ENCODE measurements at regions not wholly inside any gene's neighbourhood (a gene's known extent, or its start where the extent isn't known, plus 50 kb on each side); places are given as distances from the start of the nearest gene placed in this dataset.

DNA sequence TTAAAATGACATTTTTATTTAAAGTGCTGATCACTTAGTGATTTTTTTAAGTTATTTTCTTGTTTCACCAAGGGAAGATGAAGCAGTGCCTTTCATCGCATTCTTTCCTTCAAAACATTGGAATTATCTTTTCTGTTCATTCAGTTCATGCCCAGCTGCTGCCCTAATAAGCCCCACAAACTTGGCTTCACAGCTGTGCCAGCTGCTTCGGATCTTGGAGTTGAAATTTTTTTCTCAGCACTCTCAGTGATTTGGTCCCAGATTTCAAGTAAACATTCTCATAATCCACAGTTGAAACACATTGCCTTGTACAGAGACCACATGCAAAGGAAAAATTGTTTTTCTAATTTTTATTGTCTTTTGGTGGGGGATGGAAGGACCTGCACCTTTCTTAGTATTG, 353.3 kb upstream of the LRP1B start (continued):
- TF ChIP-seq HNF4A (conservative IDR thresholded peaks at IDR 0.05) (no peak), GABPA (IDR thresholded peaks at IDR 0.05 in 1 of 2, conservative IDR thresholded peaks at IDR 0.05 in 1 of 2) (no peak), YY1 (IDR thresholded peaks at IDR 0.05) (no peak), ZBTB33 (IDR thresholded peaks at IDR 0.05) (no peak)

DNA sequence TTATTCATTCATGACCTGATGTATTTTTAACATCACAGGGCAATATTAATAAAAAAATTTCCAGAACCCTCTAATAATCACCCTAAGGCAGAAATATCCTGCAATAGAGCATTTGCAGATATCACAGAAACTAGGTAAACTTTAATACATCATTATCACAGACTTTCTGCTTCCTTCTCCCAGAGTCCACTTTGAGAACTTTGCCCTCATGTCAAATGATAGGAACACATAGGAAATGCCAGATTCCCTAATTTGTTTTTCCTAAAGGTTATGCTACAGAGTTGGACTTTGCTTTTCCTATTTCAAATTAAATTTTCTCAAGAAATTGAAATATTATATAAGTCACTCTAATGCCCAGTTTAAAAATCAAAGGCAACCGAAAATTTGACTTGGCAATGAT, 352.8 kb upstream of the LRP1B start:
- 76% methylated on average over 1 of the region's 1 CpG for WGBS
- no peaks in the 10 kb centered on the region for H3K27me3 ChIP-seq (ENCODE audit: control insufficient read depth in 4 of 4, insufficient read depth in 4 of 4, low read length in 3 of 4)

More for the DNA sequence above, 352.8 kb upstream of the LRP1B start:
- Histone ChIP-seq H3K9me3 (ENCODE audit: control insufficient read depth in 4 of 4, low read length in 3 of 4) (peaks cover 0 to 3% (median 0%) of the 10 kb centered on the region in 4 donors), H3K4me3 (ENCODE audit: low read depth in 1 of 3, low read length in 3 of 3) (no peak overlapping the region), H3K27ac (ENCODE audit: low read depth in 1 of 2, low read length in 2 of 2) (no peak overlapping the region), H3K4me1 (ENCODE audit: control insufficient read depth in 4 of 4, insufficient read depth in 4 of 4, low read length in 3 of 4) (peaks cover 0 to 12% (median 10%) of the 10 kb centered on the region in 4 donors), H3K36me3 (ENCODE audit: control insufficient read depth in 4 of 4, insufficient read depth in 3 of 4, low read depth in 1 of 4, low read length in 3 of 4) (no peaks in the 10 kb centered on the region), H3K9ac (ENCODE audit: low read depth in 1 of 2, low read length in 2 of 2) (no peak overlapping the region)
- no peak for DNase-seq (ENCODE audit: low spot score)
- TF ChIP-seq, protein P1, sequence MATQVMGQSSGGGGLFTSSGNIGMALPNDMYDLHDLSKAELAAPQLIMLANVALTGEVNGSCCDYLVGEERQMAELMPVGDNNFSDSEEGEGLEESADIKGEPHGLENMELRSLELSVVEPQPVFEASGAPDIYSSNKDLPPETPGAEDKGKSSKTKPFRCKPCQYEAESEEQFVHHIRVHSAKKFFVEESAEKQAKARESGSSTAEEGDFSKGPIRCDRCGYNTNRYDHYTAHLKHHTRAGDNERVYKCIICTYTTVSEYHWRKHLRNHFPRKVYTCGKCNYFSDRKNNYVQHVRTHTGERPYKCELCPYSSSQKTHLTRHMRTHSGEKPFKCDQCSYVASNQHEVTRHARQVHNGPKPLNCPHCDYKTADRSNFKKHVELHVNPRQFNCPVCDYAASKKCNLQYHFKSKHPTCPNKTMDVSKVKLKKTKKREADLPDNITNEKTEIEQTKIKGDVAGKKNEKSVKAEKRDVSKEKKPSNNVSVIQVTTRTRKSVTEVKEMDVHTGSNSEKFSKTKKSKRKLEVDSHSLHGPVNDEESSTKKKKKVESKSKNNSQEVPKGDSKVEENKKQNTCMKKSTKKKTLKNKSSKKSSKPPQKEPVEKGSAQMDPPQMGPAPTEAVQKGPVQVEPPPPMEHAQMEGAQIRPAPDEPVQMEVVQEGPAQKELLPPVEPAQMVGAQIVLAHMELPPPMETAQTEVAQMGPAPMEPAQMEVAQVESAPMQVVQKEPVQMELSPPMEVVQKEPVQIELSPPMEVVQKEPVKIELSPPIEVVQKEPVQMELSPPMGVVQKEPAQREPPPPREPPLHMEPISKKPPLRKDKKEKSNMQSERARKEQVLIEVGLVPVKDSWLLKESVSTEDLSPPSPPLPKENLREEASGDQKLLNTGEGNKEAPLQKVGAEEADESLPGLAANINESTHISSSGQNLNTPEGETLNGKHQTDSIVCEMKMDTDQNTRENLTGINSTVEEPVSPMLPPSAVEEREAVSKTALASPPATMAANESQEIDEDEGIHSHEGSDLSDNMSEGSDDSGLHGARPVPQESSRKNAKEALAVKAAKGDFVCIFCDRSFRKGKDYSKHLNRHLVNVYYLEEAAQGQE (IDR thresholded peaks at IDR 0.05), result no peak
- no peak for TF ChIP-seq ATF3 (IDR thresholded peaks at IDR 0.05)
- TF ChIP-seq HNF4A (conservative IDR thresholded peaks at IDR 0.05), result peak; percentile 81 to 92
- TF ChIP-seq GABPA (IDR thresholded peaks at IDR 0.05 in 1 of 2, conservative IDR thresholded peaks at IDR 0.05 in 1 of 2), result no peak
- no peak for TF ChIP-seq CTCF (IDR thresholded peaks at IDR 0.05; ENCODE audit: low read depth, low read length, missing input control)
- TF ChIP-seq MAX (IDR thresholded peaks at IDR 0.05), result no peak
- TF ChIP-seq RXRA (IDR thresholded peaks at IDR 0.05), result peak; percentile 25 to 30
- peak; percentile 50 for TF ChIP-seq SP1 (IDR thresholded peaks at IDR 0.05)
- TF ChIP-seq EGR1 (IDR thresholded peaks at IDR 0.05; ENCODE audit: low read depth in 2 of 2), result peak in 1 of 2 donors; percentile 15
- peak; percentile 64 for TF ChIP-seq HNF4G (IDR thresholded peaks at IDR 0.05)
- TF ChIP-seq RAD21 (IDR thresholded peaks at IDR 0.05), result peak in 1 of 2 donors; percentile 17
